ENCODE measurements at regions not wholly inside any gene's neighbourhood (a gene's known extent, or its start where the extent isn't known, plus 50 kb on each side); places are given as distances from the start of the nearest gene placed in this dataset.

DNA sequence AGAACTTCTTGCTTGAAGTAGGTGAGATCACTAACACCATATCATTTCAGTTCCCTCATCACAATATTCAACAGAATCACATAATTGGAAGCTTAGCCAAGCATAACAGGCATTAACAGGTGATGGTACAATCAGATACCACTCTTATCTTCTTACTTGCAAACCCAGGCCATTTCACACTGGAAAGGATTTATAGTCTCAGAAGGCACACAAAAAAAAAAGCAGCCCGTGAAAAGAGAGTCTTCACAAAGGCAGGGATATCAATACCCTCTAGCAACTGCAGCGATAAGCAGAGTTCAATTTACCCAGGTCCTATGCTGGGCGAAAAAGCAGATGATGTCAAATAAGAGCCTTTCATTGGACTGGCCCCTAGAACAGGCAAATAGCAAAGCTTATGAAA is 1082.4 kb downstream of the XPNPEP1 start:
- no peak for TF ChIP-seq POLR2A (IDR thresholded peaks at IDR 0.05)
- no peak for TF ChIP-seq EP300 (IDR thresholded peaks at IDR 0.05)
- TF ChIP-seq, protein P1, sequence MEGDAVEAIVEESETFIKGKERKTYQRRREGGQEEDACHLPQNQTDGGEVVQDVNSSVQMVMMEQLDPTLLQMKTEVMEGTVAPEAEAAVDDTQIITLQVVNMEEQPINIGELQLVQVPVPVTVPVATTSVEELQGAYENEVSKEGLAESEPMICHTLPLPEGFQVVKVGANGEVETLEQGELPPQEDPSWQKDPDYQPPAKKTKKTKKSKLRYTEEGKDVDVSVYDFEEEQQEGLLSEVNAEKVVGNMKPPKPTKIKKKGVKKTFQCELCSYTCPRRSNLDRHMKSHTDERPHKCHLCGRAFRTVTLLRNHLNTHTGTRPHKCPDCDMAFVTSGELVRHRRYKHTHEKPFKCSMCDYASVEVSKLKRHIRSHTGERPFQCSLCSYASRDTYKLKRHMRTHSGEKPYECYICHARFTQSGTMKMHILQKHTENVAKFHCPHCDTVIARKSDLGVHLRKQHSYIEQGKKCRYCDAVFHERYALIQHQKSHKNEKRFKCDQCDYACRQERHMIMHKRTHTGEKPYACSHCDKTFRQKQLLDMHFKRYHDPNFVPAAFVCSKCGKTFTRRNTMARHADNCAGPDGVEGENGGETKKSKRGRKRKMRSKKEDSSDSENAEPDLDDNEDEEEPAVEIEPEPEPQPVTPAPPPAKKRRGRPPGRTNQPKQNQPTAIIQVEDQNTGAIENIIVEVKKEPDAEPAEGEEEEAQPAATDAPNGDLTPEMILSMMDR (IDR thresholded peaks at IDR 0.05) = no peak
- Histone ChIP-seq H3K9me3 (peaks cover 0 to 6% (median 3%) of the 10 kb centered on the region in 4 donors), H3K27me3 (no peaks in the 10 kb centered on the region), H3K4me1 (no peaks in the 10 kb centered on the region), H3K27ac (no peak overlapping the region), H3K36me3 (no peaks in the 10 kb centered on the region), H3K4me3 (no peak overlapping the region)
- no peak for DNase-seq (ENCODE audit: low spot score in 2 of 2)
- 68 to 70% methylated on average over 3 of the region's 3 CpGs for WGBS, 2 donors

DNA sequence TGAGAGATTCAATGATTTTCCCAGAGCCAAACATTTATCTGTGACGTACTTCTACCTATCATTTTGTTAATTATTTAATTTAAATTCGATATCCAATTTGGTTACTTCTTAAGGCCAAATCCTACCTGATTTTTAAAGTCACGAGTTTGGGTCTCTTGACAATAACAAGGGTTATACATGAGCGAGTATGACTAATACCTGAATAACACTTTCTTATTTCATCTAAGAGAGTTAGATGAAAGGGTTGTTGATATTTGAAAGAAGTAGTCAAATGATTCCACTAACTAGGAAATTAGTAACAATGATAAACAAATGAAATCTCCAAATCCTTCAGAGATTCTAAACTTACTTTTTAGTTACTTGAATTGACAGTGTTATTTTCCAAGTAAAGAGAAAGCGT is 1086.9 kb downstream of the XPNPEP1 start:
- WGBS, 2 donors = 77 to 87% methylated on average over 5 of the region's 5 CpGs
- Histone ChIP-seq H3K27ac (no peak overlapping the region), H3K9me3 (no peaks in the 10 kb centered on the region), H3K36me3 (no peaks in the 10 kb centered on the region), H3K4me3 (no peak overlapping the region), H3K27me3 (no peaks in the 10 kb centered on the region), H3K4me1 (no peaks in the 10 kb centered on the region)
- DNase-seq (ENCODE audit: low spot score in 2 of 2) = no peak
- TF ChIP-seq, protein P1 (IDR thresholded peaks at IDR 0.05) = no peak
- TF ChIP-seq POLR2A (IDR thresholded peaks at IDR 0.05) (no peak), EP300 (IDR thresholded peaks at IDR 0.05) (no peak)

DNA sequence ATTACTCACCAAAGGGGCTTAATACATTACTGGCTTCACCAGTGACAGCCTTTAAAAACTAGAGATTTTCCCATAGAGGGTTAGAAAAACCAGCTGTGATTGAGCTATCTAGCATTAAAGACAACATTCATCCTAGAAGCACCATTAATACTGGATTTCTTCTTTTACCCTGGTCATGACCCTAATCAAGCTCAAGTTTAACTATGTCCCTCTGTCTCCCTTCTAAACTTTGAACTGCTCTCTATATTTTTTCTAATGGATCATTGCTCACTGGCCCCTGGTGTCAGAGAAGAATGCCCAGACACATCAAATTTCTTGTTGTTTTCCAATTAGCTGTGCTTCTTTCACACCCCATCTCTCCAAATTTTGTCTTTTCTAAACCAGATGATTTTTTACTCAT is 1101.3 kb downstream of the XPNPEP1 start:
- no peak overlapping the region for H3K27ac ChIP-seq
- H3K36me3 ChIP-seq = no peaks in the 10 kb centered on the region
- TF ChIP-seq, protein P1 (IDR thresholded peaks at IDR 0.05) = no peak
- TF ChIP-seq POLR2A (IDR thresholded peaks at IDR 0.05) = no peak
- TF ChIP-seq EP300 (IDR thresholded peaks at IDR 0.05) = no peak
- no peaks in the 10 kb centered on the region for H3K4me1 ChIP-seq
- no peak for DNase-seq (ENCODE audit: low spot score in 2 of 2)
- H3K27me3 ChIP-seq = no peaks in the 10 kb centered on the region
- no peak overlapping the region for H3K4me3 ChIP-seq
- no peaks in the 10 kb centered on the region for H3K9me3 ChIP-seq

DNA sequence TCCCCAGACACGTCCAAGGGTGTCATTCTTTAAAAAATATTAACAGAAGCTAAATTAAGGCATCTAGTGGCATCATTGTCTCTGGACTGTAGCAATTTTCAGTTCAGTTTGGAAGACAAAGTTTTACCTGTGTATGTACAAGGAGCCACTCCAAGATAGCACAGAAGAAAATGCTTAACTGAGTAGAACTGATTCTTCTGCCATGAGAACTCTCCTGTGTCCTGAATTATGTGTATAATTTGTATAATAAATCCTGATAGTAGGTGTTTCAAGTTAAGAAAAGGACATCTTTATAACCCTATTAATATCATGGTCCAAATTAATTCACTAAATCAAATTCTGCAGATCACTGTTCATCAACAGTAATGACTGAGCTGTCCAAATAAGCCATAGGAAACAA is 1104.0 kb downstream of the XPNPEP1 start:
- H3K27me3 ChIP-seq = no peaks in the 10 kb centered on the region
- no peaks in the 10 kb centered on the region for H3K36me3 ChIP-seq
- no peak overlapping the region for H3K27ac ChIP-seq
- WGBS, 2 donors = 72 to 77% methylated on average over 1 of the region's 1 CpG
- TF ChIP-seq POLR2A (IDR thresholded peaks at IDR 0.05) = no peak
- TF ChIP-seq EP300 (IDR thresholded peaks at IDR 0.05) = no peak
- TF ChIP-seq, protein P1 (IDR thresholded peaks at IDR 0.05) = no peak
- H3K9me3 ChIP-seq = no peaks in the 10 kb centered on the region
- DNase-seq (ENCODE audit: low spot score in 2 of 2) = no peak
- H3K4me3 ChIP-seq = no peak overlapping the region
- no peaks in the 10 kb centered on the region for H3K4me1 ChIP-seq

DNA sequence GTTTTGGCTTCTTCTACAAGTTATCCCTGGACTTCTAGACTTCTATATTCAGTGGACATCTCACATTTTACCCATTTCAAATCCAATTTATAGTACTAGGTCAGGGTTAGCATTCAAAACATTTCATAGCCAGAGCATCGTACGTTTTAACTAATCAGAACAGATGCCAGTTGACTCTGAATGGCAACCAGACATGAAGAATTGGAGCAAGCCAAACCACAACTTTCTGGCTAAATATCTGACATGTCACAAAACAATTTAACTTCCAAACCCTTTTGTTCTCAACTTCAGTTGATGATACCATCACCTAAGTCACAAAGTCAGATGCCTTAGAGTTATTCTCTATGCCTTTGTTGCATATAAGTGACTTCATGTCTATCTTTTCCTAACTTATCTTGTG is 1105.7 kb downstream of the XPNPEP1 start:
- H3K36me3 ChIP-seq = no peaks in the 10 kb centered on the region
- H3K27ac ChIP-seq = no peak overlapping the region
- H3K4me1 ChIP-seq = no peaks in the 10 kb centered on the region
- TF ChIP-seq EP300 (IDR thresholded peaks at IDR 0.05) (no peak), POLR2A (IDR thresholded peaks at IDR 0.05) (no peak)
- TF ChIP-seq, protein P1 (IDR thresholded peaks at IDR 0.05) = no peak
- no peak for DNase-seq (ENCODE audit: low spot score in 2 of 2)
- 65 to 91% methylated on average over 2 of the region's 2 CpGs for WGBS, 2 donors
- H3K27me3 ChIP-seq = no peaks in the 10 kb centered on the region
- no peaks in the 10 kb centered on the region for H3K9me3 ChIP-seq
- H3K4me3 ChIP-seq = no peak overlapping the region

All from tibial nerve (tissue), 4 donors.